Stimulated activated memory B cell treated with anti-CD40 and anti-IgM and Interleukin-4, amounts not matched to agents 10 μg/mL and 1 μg/mL and 100 μg/mL, for 72 hours (primary cell): ENCODE measurements at regions not wholly inside any gene's neighbourhood (a gene's known extent, or its start where the extent isn't known, plus 50 kb on each side); places are given as distances from the start of the nearest gene placed in this dataset.

Experiments
- ATAC-seq: fragments of 150-1000 bp; cut with Tn5 transposase; 2 replicates; pipeline ENCODE4 v1.10.0; 2021
- H3K27ac Mint-ChIP-seq: one replicate; pipeline ENCODE4 v1.8.0; 2022; ENCODE audit warnings: mild to moderate bottlenecking, mixed read lengths
- H3K27me3 Mint-ChIP-seq: one replicate; pipeline ENCODE4 v1.8.0; 2022; ENCODE audit warnings: mixed read lengths
- H3K36me3 Mint-ChIP-seq: one replicate; pipeline ENCODE4 v1.8.0; 2022; ENCODE audit warnings: mixed read lengths
- H3K4me1 Mint-ChIP-seq: one replicate; pipeline ENCODE4 v1.8.0; 2022; ENCODE audit warnings: mixed read lengths
- H3K4me3 Mint-ChIP-seq: one replicate; pipeline ENCODE4 v1.8.0; 2022; ENCODE audit warnings: mild to moderate bottlenecking, moderate library complexity, mixed read lengths
- H3K9me3 Mint-ChIP-seq: one replicate; pipeline ENCODE4 v1.8.0; 2022; ENCODE audit warnings: mixed read lengths

DNA sequence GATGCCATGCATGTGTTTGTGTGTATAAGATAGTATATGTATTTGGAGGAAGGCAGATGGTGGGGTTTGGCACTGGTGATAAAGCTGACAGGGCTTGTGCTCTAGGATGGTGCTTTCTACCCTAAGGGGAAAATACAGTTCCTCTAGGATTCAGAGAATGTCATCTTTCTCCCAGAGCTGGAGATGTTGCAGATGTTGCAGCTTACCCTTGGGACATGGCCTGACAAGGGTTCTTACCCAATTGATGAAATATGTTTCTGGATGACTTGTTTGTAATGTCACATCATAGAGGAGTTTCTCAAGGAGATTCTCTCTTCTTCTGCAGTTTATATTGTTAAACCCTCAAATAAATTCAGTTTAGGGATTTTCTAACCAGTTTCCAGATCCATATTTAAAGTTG is 52.5 kb upstream of the PITX2 start:
- no peak overlapping the region for H3K4me3 Mint-ChIP-seq
- peak; percentile 50 for ATAC-seq
- H3K4me1 Mint-ChIP-seq = no peaks in the 10 kb centered on the region
- H3K27me3 Mint-ChIP-seq = peaks cover 23% of the 10 kb centered on the region
- no peak overlapping the region for H3K27ac Mint-ChIP-seq
- no peaks in the 10 kb centered on the region for H3K36me3 Mint-ChIP-seq
- no peaks in the 10 kb centered on the region for H3K9me3 Mint-ChIP-seq

DNA sequence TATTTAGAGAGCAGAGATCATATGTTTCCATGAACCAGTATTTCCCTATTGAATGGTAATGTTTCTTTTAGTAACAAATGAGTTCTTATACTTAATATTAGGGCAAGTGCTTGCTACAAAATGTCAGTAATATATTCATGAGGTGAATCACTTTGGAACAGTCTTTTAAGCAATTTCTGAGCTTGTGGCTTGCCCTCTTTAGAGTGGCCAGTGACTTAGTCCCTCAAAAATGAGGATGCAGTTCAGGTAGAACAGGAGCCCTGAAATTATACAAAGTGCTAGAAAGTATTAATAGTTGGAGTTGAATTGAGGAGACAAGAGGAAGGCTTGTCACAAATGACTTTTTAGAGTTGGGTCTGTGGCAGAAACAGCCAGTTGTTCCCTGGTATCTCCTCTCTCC is 53.4 kb upstream of the PITX2 start:
- Mint-ChIP-seq H3K27me3 (peaks cover 28% of the 10 kb centered on the region), H3K27ac (no peak overlapping the region), H3K36me3 (no peaks in the 10 kb centered on the region), H3K4me3 (no peak overlapping the region), H3K9me3 (no peaks in the 10 kb centered on the region), H3K4me1 (no peaks in the 10 kb centered on the region)
- ATAC-seq = no peak

DNA sequence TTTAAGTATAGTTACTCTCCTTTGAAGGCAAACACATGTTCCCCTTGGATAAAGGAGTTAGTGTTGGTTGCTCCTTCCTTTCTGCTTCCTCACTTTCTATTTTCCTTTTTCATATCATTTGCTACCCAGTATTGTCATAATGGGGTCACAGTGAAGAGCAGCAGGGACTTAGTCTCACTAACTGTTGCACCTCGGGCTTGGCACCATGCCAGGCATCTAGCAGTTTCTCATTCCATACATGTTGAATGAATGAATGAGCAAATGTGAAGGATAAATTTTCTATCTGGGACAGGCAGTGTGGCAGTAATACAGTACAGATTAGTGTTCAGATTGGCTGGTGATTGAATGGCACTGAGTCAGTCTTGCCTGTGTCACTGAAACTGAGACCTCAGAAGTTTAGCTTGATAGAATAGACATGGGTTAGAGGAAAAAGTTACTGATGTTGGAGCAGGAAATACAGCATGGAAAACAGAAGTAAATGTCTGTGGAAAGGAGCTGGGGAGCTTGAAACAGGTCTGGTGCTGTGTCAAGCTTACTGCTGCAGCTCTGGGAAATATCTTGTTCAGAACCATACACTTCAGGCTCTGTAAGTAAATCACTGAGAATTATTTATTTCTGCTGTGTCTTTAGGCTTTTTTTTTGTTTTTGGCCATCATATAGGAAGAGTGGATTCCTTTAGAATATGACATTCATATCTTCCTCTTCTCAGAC is 55.8 kb upstream of the PITX2 start:
- no peak for ATAC-seq
- H3K4me1 Mint-ChIP-seq = no peaks in the 10 kb centered on the region

DNA sequence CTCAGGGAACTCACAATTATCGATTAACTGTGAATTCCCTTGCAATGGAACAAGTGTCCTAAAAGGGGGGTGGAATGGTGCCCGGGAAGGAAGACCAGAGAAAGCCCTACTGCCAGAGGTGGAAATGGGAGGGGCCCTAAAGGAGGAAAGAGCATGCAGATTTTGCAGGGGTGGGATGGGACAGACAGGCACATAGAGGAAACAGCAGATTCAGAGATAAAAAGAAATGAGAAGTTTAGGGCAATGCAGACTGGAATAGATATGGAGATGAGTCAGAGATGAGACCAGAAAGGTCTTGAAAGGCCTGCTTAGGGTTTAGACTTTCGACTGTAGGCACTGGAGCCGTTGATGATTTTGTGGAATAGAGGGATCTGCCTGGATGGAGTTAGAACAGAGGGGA is 57.4 kb upstream of the PITX2 start:
- ATAC-seq = no peak
- Mint-ChIP-seq H3K27ac (no peak overlapping the region), H3K4me3 (no peak overlapping the region), H3K36me3 (no peaks in the 10 kb centered on the region), H3K9me3 (no peaks in the 10 kb centered on the region), H3K27me3 (peaks cover 28% of the 10 kb centered on the region), H3K4me1 (no peaks in the 10 kb centered on the region)

More for the DNA sequence above, 55.8 kb upstream of the PITX2 start:
- H3K36me3 Mint-ChIP-seq = no peaks in the 10 kb centered on the region
- no peak overlapping the region for H3K27ac Mint-ChIP-seq
- H3K9me3 Mint-ChIP-seq = no peaks in the 10 kb centered on the region
- no peak overlapping the region for H3K4me3 Mint-ChIP-seq
- H3K27me3 Mint-ChIP-seq = peaks cover 28% of the 10 kb centered on the region

DNA sequence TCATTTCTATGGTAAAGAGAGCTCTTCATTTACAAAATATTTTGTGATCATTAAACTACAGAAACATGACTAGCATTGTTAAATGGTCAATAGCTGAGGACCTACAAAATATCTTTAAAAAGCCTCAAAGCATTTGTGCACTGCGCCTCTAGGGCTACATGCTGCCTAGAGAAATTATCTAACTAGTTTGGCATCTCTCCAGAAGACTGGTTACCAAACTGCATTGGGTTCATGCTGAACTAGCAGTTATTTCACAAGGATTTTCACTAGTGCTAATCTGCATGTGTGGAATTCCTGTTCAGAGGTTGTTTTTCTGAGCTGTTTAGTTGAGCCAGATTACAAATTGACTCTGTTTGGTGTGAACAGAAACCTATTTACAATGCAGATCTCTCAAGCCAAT is 58.5 kb upstream of the PITX2 start:
- Mint-ChIP-seq H3K27ac (no peak overlapping the region), H3K27me3 (peaks cover 28% of the 10 kb centered on the region), H3K4me3 (no peak overlapping the region), H3K4me1 (no peaks in the 10 kb centered on the region), H3K36me3 (no peaks in the 10 kb centered on the region), H3K9me3 (no peaks in the 10 kb centered on the region)
- ATAC-seq = no peak

DNA sequence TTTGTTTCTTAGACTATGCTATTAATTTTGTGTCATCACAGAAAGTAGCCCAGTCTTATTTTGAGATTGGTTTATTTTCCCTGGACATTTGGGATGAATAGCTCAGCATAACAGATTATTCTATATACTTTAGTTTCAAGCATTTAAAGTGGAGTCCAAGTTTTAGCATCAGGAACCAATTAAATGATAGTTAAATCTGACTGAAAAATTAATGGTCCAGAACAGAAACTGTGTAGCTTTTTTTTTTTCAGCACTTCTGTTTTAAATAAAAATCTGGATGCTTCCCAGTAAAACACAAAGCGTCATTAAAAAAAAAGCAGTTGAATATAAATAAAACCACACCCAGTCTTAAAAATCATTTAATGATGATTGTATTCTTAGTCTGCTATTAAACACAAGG is 59.4 kb upstream of the PITX2 start:
- no peaks in the 10 kb centered on the region for H3K36me3 Mint-ChIP-seq
- H3K4me1 Mint-ChIP-seq = no peaks in the 10 kb centered on the region
- H3K27me3 Mint-ChIP-seq = peaks cover 28% of the 10 kb centered on the region
- no peak overlapping the region for H3K4me3 Mint-ChIP-seq
- no peak for ATAC-seq
- no peaks in the 10 kb centered on the region for H3K9me3 Mint-ChIP-seq
- H3K27ac Mint-ChIP-seq = no peak overlapping the region

DNA sequence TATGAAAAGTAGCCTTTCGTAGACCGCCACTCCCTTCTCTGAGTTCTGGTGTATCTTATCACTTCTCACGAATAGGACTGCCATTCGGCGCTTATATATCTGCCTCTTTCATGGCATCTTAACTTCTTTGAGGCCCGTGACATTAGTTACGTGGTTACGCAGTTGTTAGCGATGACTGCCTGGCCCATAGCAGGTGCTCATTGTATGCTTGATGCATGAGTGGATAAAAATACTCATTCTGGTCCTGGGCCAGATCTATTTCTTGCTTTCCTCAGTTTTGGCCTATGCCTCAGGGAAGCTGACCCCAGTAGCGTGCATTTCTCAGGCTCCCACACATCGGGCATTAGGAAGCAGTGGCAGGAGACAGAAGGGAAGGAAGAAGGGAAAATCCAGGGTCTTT is 60.7 kb upstream of the PITX2 start:
- no peak overlapping the region for H3K4me3 Mint-ChIP-seq
- H3K4me1 Mint-ChIP-seq = no peaks in the 10 kb centered on the region
- H3K36me3 Mint-ChIP-seq = no peaks in the 10 kb centered on the region
- no peak for ATAC-seq
- H3K27ac Mint-ChIP-seq = no peak overlapping the region
- H3K9me3 Mint-ChIP-seq = no peaks in the 10 kb centered on the region
- H3K27me3 Mint-ChIP-seq = peaks cover 19% of the 10 kb centered on the region

DNA sequence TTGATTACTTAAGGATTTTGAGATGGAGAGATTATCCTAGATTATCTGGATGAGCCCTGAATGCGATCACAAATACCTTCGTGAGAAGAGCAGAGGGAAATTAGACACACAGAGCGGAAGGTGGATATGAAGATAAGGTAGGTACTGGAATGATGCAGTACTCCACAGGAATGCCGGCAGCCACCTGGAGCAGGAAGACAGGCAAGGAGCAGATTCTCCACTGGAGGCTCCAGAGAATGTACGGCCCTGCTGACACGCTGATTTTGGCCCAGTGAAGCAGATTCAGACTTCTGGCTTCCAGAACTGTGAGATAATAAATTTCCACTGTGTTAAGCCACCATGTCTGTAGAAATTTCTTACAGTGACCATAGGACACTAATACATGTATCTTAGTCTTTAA is 79.4 kb upstream of the PITX2 start:
- no peak for ATAC-seq
- no peaks in the 10 kb centered on the region for H3K36me3 Mint-ChIP-seq
- no peak overlapping the region for H3K27ac Mint-ChIP-seq
- H3K9me3 Mint-ChIP-seq = peaks cover 14% of the 10 kb centered on the region
- H3K27me3 Mint-ChIP-seq = no peaks in the 10 kb centered on the region
- H3K4me3 Mint-ChIP-seq = no peak overlapping the region
- H3K4me1 Mint-ChIP-seq = peaks cover 15% of the 10 kb centered on the region

DNA sequence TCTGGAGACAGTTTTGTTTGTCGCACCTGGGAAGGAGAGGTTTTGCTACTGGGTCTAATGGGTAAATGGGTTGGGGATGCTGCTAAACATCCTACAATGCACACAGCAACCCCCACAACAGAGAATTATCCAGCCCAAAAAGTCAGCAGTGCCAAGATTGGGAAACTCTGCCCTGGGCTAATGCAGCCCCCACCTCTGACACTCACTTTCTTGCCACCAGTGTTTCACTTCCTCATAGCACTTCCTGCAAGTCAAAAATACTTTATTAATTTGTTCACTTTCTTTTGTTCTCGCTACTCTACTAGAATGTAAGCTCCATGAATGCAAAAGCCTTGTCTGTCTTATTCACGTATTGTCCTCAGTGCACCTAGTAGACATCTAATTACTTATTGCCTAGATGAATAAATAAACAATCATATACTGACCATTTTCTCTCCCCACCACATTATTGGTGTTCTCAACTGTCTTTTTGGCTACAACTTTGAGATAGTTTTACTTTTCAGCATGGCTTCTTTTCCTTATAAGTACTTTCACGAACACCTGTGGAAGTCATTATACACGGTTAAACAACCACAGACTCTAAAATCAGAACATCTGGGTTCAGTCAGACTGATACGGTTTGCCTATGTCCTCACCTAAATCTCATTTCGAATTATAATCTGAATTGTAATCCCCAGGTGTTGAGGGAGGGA is 82.0 kb upstream of the PITX2 start:
- Mint-ChIP-seq H3K36me3 (no peaks in the 10 kb centered on the region), H3K9me3 (peaks cover 11% of the 10 kb centered on the region), H3K27ac (no peak overlapping the region), H3K4me3 (no peak overlapping the region), H3K4me1 (peaks cover 15% of the 10 kb centered on the region), H3K27me3 (no peaks in the 10 kb centered on the region)
- ATAC-seq = peak; percentile 61

DNA sequence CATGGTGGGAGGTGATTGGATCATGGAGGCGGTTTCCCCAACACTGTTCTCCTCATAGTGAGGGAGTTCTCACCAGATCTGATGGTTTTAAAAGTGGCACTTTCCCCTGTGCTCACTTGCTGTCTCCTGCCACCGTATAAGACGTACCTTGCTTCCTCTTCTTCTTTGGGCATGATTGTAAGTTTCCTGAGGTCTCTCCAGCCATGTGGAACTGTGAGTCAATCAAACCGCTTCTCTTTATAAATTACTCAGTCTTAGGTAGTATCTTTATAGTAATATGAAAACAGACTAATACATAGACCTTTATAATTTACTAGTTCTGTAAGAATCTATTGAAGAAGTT is 82.5 kb upstream of the PITX2 start:
- Mint-ChIP-seq H3K27ac (no peak overlapping the region), H3K4me1 (peaks cover 15% of the 10 kb centered on the region)

DNA sequence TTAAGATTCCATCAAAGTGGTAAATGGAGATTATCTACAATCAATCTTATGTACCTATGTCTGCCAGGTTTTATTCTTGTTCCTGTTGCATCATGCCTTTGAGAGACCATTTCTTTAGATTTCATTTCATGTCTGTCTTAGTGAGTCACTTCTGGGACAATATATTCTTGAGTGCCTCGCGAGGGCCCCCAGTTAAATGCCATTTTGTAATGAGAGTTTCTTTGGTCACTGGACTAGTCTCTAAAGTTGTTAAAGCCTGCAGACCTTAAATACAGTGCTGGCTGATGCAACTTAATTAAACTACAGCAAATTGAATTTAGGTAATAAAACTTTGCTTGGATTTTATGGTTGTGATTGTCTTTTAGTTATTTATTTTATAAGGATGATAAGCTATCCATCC is 87.2 kb upstream of the PITX2 start:
- H3K4me3 Mint-ChIP-seq = no peak overlapping the region
- H3K4me1 Mint-ChIP-seq = peaks cover 5% of the 10 kb centered on the region
- peaks cover 11% of the 10 kb centered on the region for H3K9me3 Mint-ChIP-seq
- H3K27ac Mint-ChIP-seq = no peak overlapping the region
- no peaks in the 10 kb centered on the region for H3K36me3 Mint-ChIP-seq
- H3K27me3 Mint-ChIP-seq = no peaks in the 10 kb centered on the region
- ATAC-seq = no peak

More for the DNA sequence above, 82.5 kb upstream of the PITX2 start:
- Mint-ChIP-seq H3K27me3 (no peaks in the 10 kb centered on the region), H3K4me3 (no peak overlapping the region), H3K36me3 (no peaks in the 10 kb centered on the region), H3K9me3 (peaks cover 11% of the 10 kb centered on the region)
- ATAC-seq = no peak

DNA sequence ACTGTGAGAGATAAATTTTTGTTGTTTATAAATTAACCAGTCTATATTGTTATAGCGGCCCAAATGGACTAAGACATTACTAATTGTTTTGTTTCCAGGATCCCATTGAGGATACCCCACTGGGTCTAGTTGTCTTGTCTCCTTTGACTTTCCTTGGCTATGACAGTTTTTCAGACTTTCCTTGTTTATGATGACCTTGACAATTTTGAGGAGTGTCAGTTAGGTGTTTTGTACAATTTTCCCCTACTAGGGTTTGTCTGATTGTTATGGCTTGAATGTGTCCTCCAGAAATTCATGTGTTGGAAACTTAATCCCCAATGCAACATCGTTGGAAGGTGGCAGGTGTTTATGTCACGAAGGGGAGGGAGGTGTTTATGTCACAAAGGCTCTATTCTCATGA is 89.6 kb upstream of the PITX2 start:
- no peaks in the 10 kb centered on the region for H3K27me3 Mint-ChIP-seq
- no peaks in the 10 kb centered on the region for H3K4me1 Mint-ChIP-seq
- H3K36me3 Mint-ChIP-seq = no peaks in the 10 kb centered on the region
- no peak for ATAC-seq
- H3K27ac Mint-ChIP-seq = no peak overlapping the region
- H3K9me3 Mint-ChIP-seq = peaks cover 5% of the 10 kb centered on the region
- no peak overlapping the region for H3K4me3 Mint-ChIP-seq

DNA sequence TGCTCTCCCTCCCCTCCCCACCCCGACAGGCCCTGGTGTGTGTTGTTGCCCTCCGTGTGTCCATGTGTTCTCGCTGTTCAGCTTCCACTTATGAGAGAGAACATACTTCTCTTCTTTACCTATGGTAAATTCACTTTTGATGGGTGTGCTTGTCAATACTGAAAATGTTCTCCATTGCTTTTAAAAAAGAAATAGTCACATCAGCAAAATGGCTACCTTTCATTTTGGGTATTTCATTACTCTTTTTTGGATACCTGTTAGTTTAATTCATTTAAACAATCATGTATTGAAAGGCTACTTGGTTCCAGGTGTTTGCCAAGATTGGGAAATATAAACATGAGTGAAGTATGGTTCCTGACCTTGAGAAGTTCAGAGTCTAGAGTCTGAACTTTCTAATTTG is 107.4 kb upstream of the PITX2 start:
- Mint-ChIP-seq H3K27me3 (no peaks in the 10 kb centered on the region), H3K4me1 (no peaks in the 10 kb centered on the region), H3K9me3 (no peaks in the 10 kb centered on the region), H3K36me3 (no peaks in the 10 kb centered on the region), H3K27ac (no peak overlapping the region), H3K4me3 (no peak overlapping the region)
- no peak for ATAC-seq

DNA sequence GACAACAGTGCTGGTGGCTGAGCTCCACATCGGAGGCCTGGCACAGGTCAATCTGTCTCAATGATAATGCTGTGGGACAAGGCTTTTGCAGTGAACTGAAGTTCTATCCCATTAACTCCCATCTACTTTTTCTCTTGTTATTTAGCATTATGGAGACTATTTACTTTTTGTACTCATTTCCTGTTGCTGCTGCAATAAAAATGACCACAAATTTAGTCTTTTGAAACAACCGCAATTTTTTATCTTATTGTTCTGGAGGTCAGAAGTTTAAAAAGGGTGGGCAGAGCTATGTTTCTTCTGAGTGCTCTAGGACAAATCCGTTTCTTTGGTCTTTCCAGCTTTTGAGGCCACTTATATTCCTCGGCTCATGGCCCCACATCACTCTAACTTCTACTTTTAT is 111.0 kb upstream of the PITX2 start:
- no peak for ATAC-seq
- Mint-ChIP-seq H3K27ac (no peak overlapping the region), H3K36me3 (no peaks in the 10 kb centered on the region), H3K4me1 (no peaks in the 10 kb centered on the region), H3K4me3 (no peak overlapping the region), H3K27me3 (no peaks in the 10 kb centered on the region), H3K9me3 (no peaks in the 10 kb centered on the region)

DNA sequence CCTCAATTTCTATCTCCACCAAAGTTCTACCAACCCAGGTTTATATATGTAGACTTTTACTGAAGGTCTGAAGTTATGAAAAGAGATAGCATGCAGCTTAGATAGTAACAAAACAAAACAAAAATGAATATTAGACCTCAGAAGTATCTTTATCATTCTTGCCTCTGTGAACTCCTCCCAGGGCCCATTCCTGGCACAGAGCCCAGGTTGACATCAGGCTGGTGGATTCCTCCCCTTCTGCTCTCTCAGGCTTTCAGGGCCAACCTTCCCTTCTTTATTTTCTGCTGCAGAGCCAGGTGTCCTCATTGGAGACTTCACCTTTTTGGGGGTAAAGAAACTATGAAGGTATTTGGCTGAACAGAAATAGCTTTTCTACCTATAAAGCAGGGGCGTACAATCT is 112.8 kb upstream of the PITX2 start:
- no peaks in the 10 kb centered on the region for H3K36me3 Mint-ChIP-seq
- no peaks in the 10 kb centered on the region for H3K27me3 Mint-ChIP-seq
- ATAC-seq = no peak
- H3K4me3 Mint-ChIP-seq = no peak overlapping the region
- no peaks in the 10 kb centered on the region for H3K4me1 Mint-ChIP-seq
- H3K9me3 Mint-ChIP-seq = no peaks in the 10 kb centered on the region
- no peak overlapping the region for H3K27ac Mint-ChIP-seq

DNA sequence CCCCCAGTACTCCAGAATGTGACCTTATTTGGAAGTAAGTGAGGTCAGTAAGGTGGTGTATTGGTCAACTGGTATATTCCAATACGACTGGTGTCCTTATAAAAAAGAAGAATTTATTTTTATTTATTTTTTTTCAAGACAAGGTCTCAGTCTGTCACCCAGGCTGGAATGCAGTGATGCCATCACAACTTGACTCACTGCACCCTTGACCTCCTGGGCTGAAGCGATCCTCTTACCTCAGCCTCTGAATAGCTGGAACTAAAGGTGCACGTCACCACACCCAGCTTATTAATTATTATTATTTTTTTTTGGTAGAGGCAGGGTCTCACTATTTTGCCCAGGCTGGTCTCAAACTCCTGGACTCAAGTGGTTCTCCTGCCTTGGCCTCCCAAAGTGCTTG is 115.1 kb upstream of the PITX2 start:
- H3K4me1 Mint-ChIP-seq = no peaks in the 10 kb centered on the region
- no peak for ATAC-seq
- H3K36me3 Mint-ChIP-seq = no peaks in the 10 kb centered on the region
- H3K9me3 Mint-ChIP-seq = no peaks in the 10 kb centered on the region
- H3K4me3 Mint-ChIP-seq = no peak overlapping the region
- no peak overlapping the region for H3K27ac Mint-ChIP-seq
- no peaks in the 10 kb centered on the region for H3K27me3 Mint-ChIP-seq
